ENCODE measurements at regions not wholly inside any gene's neighbourhood (a gene's known extent, or its start where the extent isn't known, plus 50 kb on each side); places are given as distances from the start of the nearest gene placed in this dataset.

DNA sequence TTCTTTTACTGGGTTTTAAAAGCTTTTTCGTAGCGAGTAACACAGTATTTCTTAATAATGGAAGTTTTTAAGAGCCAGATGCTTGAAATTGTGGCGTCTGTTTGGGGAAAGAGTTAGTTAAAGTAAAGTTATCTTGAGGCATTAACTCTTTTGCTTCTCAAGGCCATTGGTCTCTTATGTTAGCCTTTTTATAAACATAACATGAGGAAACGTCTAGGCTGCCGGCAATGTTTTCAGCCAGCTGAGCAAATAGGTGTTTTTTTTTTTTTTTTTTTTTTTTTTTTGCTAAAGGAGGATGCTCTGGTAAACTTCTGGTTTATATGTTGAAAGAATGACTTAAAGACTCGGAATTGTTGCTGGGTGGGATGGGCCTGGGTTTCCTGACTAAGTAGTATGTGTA is 51.1 kb upstream of the RBMX start:
- ChIA-PET CTCF (ENCODE audit: low intra/inter-chr PET ratio, low total read pairs) (no interaction called here), POLR2A (no interaction called here)
- no peak for ATAC-seq
- Histone ChIP-seq H3K79me2 (ENCODE audit: insufficient read depth, low read length) (no peaks in the 10 kb centered on the region), H3K27me3 (ENCODE audit: control insufficient read depth in 1 of 2, insufficient read depth in 2 of 2, low read length in 2 of 2) (no peaks in the 10 kb centered on the region), H3K9me3 (ENCODE audit: low read length) (no peaks in the 10 kb centered on the region), H2AFZ (ENCODE audit: low read length) (no peak overlapping the region), H3K4me3 (replicated peaks in 1 of 3; ENCODE audit: insufficient read depth in 1 of 3, low read depth in 2 of 3, low read length in 3 of 3) (no peak overlapping the region), H3K36me3 (replicated peaks in 1 of 2; ENCODE audit: control insufficient read depth in 1 of 2, insufficient read depth in 2 of 2, low read length in 2 of 2) (no peaks in the 10 kb centered on the region), H3K4me1 (ENCODE audit: insufficient read depth, low read length) (no peaks in the 10 kb centered on the region), H4K20me1 (ENCODE audit: insufficient read depth, low read length) (no peaks in the 10 kb centered on the region), H3K9ac (ENCODE audit: insufficient read depth, low read depth, low read length) (no peak overlapping the region), H3K27ac (ENCODE audit: extremely low read length, insufficient read depth, low read length) (no peak overlapping the region), H3K4me2 (ENCODE audit: low read depth, low read length) (no peak overlapping the region)
- in situ Hi-C loops (cut with HindIII; ENCODE audit: extremely low pct_ligation_motif_present, low pct_unique_long_range_greater_than_20kb) = no loop called here
- TF ChIP-seq FOXA3 (CRISPR knock-in tag; IDR thresholded peaks at IDR 0.05) (no peak), ZKSCAN1 (IDR thresholded peaks at IDR 0.05; ENCODE audit: low read length) (no peak), MTF2 (CRISPR knock-in tag; IDR thresholded peaks at IDR 0.05; ENCODE audit: borderline replicate concordance) (no peak), ZNF296 (CRISPR knock-in tag; conservative IDR thresholded peaks at IDR 0.05) (no peak), SATB2 (CRISPR knock-in tag; IDR thresholded peaks at IDR 0.05) (no peak), PHF5A (CRISPR knock-in tag; IDR thresholded peaks at IDR 0.05; ENCODE audit: low read depth, unreplicated experiment) (no peak), ZNF530 (CRISPR knock-in tag; IDR thresholded peaks at IDR 0.05; ENCODE audit: low read depth) (no peak), ZNF747 (CRISPR knock-in tag; IDR thresholded peaks at IDR 0.05; ENCODE audit: borderline replicate concordance) (no peak), ZNF670 (CRISPR knock-in tag; IDR thresholded peaks at IDR 0.05; ENCODE audit: borderline replicate concordance) (no peak), ATF1 (CRISPR knock-in tag; IDR thresholded peaks at IDR 0.05) (no peak), ZNF12 (CRISPR knock-in tag; IDR thresholded peaks at IDR 0.05) (no peak), MIXL1 (CRISPR knock-in tag; IDR thresholded peaks at IDR 0.05) (no peak), ZNF556 (CRISPR knock-in tag; IDR thresholded peaks at IDR 0.05; ENCODE audit: borderline replicate concordance) (no peak), MBD4 (IDR thresholded peaks at IDR 0.05; ENCODE audit: borderline replicate concordance, low read length) (no peak), ZNF205 (CRISPR knock-in tag; IDR thresholded peaks at IDR 0.05) (no peak)
- TF ChIP-seq, protein P1, sequence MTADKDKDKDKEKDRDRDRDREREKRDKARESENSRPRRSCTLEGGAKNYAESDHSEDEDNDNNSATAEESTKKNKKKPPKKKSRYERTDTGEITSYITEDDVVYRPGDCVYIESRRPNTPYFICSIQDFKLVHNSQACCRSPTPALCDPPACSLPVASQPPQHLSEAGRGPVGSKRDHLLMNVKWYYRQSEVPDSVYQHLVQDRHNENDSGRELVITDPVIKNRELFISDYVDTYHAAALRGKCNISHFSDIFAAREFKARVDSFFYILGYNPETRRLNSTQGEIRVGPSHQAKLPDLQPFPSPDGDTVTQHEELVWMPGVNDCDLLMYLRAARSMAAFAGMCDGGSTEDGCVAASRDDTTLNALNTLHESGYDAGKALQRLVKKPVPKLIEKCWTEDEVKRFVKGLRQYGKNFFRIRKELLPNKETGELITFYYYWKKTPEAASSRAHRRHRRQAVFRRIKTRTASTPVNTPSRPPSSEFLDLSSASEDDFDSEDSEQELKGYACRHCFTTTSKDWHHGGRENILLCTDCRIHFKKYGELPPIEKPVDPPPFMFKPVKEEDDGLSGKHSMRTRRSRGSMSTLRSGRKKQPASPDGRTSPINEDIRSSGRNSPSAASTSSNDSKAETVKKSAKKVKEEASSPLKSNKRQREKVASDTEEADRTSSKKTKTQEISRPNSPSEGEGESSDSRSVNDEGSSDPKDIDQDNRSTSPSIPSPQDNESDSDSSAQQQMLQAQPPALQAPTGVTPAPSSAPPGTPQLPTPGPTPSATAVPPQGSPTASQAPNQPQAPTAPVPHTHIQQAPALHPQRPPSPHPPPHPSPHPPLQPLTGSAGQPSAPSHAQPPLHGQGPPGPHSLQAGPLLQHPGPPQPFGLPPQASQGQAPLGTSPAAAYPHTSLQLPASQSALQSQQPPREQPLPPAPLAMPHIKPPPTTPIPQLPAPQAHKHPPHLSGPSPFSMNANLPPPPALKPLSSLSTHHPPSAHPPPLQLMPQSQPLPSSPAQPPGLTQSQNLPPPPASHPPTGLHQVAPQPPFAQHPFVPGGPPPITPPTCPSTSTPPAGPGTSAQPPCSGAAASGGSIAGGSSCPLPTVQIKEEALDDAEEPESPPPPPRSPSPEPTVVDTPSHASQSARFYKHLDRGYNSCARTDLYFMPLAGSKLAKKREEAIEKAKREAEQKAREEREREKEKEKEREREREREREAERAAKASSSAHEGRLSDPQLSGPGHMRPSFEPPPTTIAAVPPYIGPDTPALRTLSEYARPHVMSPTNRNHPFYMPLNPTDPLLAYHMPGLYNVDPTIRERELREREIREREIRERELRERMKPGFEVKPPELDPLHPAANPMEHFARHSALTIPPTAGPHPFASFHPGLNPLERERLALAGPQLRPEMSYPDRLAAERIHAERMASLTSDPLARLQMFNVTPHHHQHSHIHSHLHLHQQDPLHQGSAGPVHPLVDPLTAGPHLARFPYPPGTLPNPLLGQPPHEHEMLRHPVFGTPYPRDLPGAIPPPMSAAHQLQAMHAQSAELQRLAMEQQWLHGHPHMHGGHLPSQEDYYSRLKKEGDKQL (CRISPR knock-in tag; IDR thresholded peaks at IDR 0.05; ENCODE audit: low read depth) = no peak
- TF ChIP-seq, protein P2, sequence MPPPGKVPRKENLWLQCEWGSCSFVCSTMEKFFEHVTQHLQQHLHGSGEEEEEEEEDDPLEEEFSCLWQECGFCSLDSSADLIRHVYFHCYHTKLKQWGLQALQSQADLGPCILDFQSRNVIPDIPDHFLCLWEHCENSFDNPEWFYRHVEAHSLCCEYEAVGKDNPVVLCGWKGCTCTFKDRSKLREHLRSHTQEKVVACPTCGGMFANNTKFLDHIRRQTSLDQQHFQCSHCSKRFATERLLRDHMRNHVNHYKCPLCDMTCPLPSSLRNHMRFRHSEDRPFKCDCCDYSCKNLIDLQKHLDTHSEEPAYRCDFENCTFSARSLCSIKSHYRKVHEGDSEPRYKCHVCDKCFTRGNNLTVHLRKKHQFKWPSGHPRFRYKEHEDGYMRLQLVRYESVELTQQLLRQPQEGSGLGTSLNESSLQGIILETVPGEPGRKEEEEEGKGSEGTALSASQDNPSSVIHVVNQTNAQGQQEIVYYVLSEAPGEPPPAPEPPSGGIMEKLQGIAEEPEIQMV (CRISPR knock-in tag; IDR thresholded peaks at IDR 0.05; ENCODE audit: low read depth) = no peak
- TF ChIP-seq, protein P3, sequence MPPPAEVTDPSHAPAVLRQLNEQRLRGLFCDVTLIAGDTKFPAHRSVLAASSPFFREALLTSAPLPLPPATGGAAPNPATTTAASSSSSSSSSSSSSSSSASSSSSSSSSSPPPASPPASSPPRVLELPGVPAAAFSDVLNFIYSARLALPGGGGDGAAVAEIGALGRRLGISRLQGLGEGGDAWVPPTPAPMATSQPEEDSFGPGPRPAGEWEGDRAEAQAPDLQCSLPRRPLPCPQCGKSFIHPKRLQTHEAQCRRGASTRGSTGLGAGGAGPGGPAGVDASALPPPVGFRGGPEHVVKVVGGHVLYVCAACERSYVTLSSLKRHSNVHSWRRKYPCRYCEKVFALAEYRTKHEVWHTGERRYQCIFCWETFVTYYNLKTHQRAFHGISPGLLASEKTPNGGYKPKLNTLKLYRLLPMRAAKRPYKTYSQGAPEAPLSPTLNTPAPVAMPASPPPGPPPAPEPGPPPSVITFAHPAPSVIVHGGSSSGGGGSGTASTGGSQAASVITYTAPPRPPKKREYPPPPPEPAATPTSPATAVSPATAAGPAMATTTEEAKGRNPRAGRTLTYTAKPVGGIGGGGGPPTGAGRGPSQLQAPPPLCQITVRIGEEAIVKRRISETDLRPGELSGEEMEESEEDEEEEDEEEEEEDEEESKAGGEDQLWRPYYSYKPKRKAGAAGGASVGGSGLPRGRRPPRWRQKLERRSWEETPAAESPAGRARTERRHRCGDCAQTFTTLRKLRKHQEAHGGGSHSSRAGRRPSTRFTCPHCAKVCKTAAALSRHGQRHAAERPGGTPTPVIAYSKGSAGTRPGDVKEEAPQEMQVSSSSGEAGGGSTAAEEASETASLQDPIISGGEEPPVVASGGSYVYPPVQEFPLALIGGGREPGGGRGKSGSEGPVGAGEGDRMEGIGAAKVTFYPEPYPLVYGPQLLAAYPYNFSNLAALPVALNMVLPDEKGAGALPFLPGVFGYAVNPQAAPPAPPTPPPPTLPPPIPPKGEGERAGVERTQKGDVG (CRISPR knock-in tag; IDR thresholded peaks at IDR 0.05; ENCODE audit: borderline replicate concordance) = no peak
- no peak for DNase-seq (ENCODE audit: low spot score)
- no peak for FAIRE-seq
- no TSS peak for BruUV-seq (replicated peaks)
- intact Hi-C loops (cut with micrococcal nuclease; ENCODE audit: unreplicated experiment) = no loop called here
- 67% methylated on average over 6 of the region's 6 CpGs for WGBS (ENCODE audit: low lambda C conversion rate)
